Transverse colon (tissue), 3 donors: ENCODE measurements at regions not wholly inside any gene's neighbourhood (a gene's known extent, or its start where the extent isn't known, plus 50 kb on each side); places are given as distances from the start of the nearest gene placed in this dataset.
"Not testable (repeated sequence)": the region's sequence is repeated elsewhere in the genome, so short reads cannot be mapped to it uniquely, and the experiment has no call there.

Source experiments
- CTCF ChIP-seq, 5 experiments: fragments of 200-600 bp in 3 of 5; fragments of 450-650 bp in 2 of 5; sonication (generic) in 3 of 5; IDR thresholded peaks; 1 replicate in 2 of 5; 2 replicates in 3 of 5; pipeline ENCODE4 v1.5.1; 2016 to 2017; ENCODE audit warnings: antibody characterized with exemption in 5 of 5, inconsistent platforms in 3 of 5, mild to moderate bottlenecking in 2 of 5, moderate library complexity in 1 of 5
- EP300 ChIP-seq: sonication (generic); formaldehyde crosslinking; IDR thresholded peaks from one replicate; pipeline ENCODE4 v1.6.1; 2017; ENCODE audit warnings: antibody characterized with exemption, low read depth
- POLR2A ChIP-seq: fragments of 450-650 bp; IDR thresholded peaks from one replicate; pipeline ENCODE4 v1.6.1; 2016; ENCODE audit warnings: antibody characterized with exemption, mild to moderate bottlenecking, moderate library complexity

DNA sequence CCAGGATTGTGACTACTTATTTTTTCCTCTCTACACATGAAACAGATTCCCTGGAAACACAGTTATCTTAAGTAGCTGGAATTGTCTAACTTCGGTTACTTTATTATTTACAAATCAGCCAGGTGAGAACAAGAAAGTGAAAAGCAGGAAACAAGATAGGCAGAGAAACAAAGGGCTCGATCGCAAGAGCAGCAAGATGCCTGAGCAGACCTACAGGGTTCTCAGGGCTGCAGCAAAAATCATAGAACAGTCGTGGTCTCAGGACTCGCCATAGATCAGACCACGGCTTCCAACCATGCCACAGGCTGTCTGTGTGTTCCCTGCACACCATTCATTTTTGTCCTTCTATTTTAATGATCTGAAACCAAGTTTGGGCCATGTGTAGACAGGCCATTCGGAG, 186.2 kb upstream of the NOTCH2NLA start:
- not testable (repeated sequence) for TF ChIP-seq CTCF (IDR thresholded peaks at IDR 0.05); POLR2A; EP300
